B cell (primary cell): ENCODE measurements at regions not wholly inside any gene's neighbourhood (a gene's known extent, or its start where the extent isn't known, plus 50 kb on each side); places are given as distances from the start of the nearest gene placed in this dataset.

Source experiments
- ATAC-seq: fragments of 200-7000 bp; cut with Tn5 transposase; one replicate; pipeline ENCODE4 v1.10.0; 2021; ENCODE audit warnings: low read depth, mild to moderate bottlenecking, moderate number of reproducible peaks, moderate library complexity
- CTCF ChIA-PET: fragments of 350-600 bp; sonication (Branson Sonifier 250); formaldehyde crosslinking; loops from one replicate; lab custom pipeline; 2021; ENCODE audit warnings: antibody characterized with exemption, inconsistent platforms; lab: Charles Lee
- POLR2A ChIA-PET: fragments of 350-600 bp; sonication (Branson Sonifier 250); formaldehyde crosslinking; loops from one replicate; lab custom pipeline; 2021; ENCODE audit warnings: antibody characterized with exemption; lab: Charles Lee
- DNase-seq: peaks from one replicate; pipeline ENCODE4 v3.0.0; 2013
- H2AFZ ChIP-seq: 2 replicates; pipeline ENCODE4 v1.6.1; 2012; ENCODE audit warnings: mild to moderate bottlenecking, low read depth, low read length; ENCODE audit not compliant: insufficient read depth, poor library complexity, severe bottlenecking
- H3K27ac ChIP-seq, 2 donors: 1 replicate in 1 of 2; 2 replicates in 1 of 2; pipeline ENCODE4 v1.5.1; 2012 to 2013; ENCODE audit warnings: low read length in 2 of 2, mild to moderate bottlenecking in 2 of 2, moderate library complexity in 1 of 2
- H3K27me3 ChIP-seq, 4 experiments: fragments of 200-600 bp in 1 of 4; sonication (generic) in 1 of 4; replicated peaks in 1 of 4; 1 replicate in 2 of 4; 2 replicates in 2 of 4; pipeline versions ENCODE4 v1.6.1 to v1.7.0; 2013 to 2016; ENCODE audit warnings: low read length in 3 of 4, mild to moderate bottlenecking in 2 of 4, mixed read lengths in 1 of 4, moderate library complexity in 1 of 4; ENCODE audit not compliant: insufficient read depth in 4 of 4, control insufficient read depth in 3 of 4; ENCODE audit errors: control extremely low read depth in 1 of 4
- H3K36me3 ChIP-seq, 2 experiments: replicated peaks in 1 of 2; 1 replicate in 1 of 2; 2 replicates in 1 of 2; pipeline versions ENCODE4 v1.6.1 to v1.7.1; 2013; ENCODE audit warnings: low read length in 1 of 2; ENCODE audit not compliant: insufficient read depth in 2 of 2, control insufficient read depth in 1 of 2; ENCODE audit errors: control extremely low read depth in 1 of 2, extremely low read depth in 1 of 2
- H3K4me1 ChIP-seq, 2 donors: fragments of 200-600 bp in 1 of 2; sonication (generic) in 1 of 2; 1 replicate in 1 of 2; 2 replicates in 1 of 2; pipeline versions ENCODE4 v1.5.1 to v1.6.1; 2013 to 2017; ENCODE audit warnings: low read length in 2 of 2; ENCODE audit not compliant: control insufficient read depth in 2 of 2, insufficient read depth in 2 of 2
- H3K4me2 ChIP-seq: replicated peaks from 2 replicates; pipeline ENCODE3; 2012; ENCODE audit warnings: mild to moderate bottlenecking, low read depth, low read length; ENCODE audit not compliant: poor library complexity, severe bottlenecking
- H3K4me3 ChIP-seq, 5 experiments: fragments of 200-600 bp in 1 of 5; sonication (generic) in 1 of 5; 1 replicate in 3 of 5; 2 replicates in 2 of 5; pipeline versions ENCODE4 v1.5.1 to v1.7.0; 2011 to 2016; ENCODE audit warnings: low read length in 4 of 5, mild to moderate bottlenecking in 4 of 5, low read depth in 2 of 5, control low read depth in 1 of 5, moderate library complexity in 1 of 5; ENCODE audit not compliant: insufficient read depth in 1 of 5; ENCODE audit errors: control extremely low read depth in 1 of 5, extremely low read depth in 1 of 5
- H3K79me2 ChIP-seq: fragments of 200-600 bp; sonication (generic); one replicate; pipeline ENCODE4 v1.6.0; 2016; ENCODE audit warnings: low read length; ENCODE audit not compliant: control insufficient read depth, insufficient read depth
- H3K9ac ChIP-seq: fragments of 200-600 bp; sonication (generic); 2 replicates; pipeline ENCODE4 v1.6.1; 2017; ENCODE audit warnings: mild to moderate bottlenecking, low read length, moderate library complexity
- H3K9me3 ChIP-seq, 3 donors: one replicate each; pipeline versions ENCODE4 v1.6.1 to v1.7.1; 2013; ENCODE audit warnings: low read length in 2 of 3; ENCODE audit not compliant: control insufficient read depth in 2 of 3, insufficient read depth in 1 of 3; ENCODE audit errors: control extremely low read depth in 1 of 3
- H4K20me1 ChIP-seq: 2 replicates; pipeline ENCODE4 v1.6.0; 2012; ENCODE audit warnings: mild to moderate bottlenecking, low read length; ENCODE audit not compliant: insufficient read depth, control insufficient read depth, poor library complexity, severe bottlenecking
- H3K27ac Mint-ChIP-seq: one replicate; pipeline ENCODE4 v1.8.0; 2021; ENCODE audit warnings: mixed read lengths
- H3K27me3 Mint-ChIP-seq: one replicate; pipeline ENCODE4 v1.8.0; 2021; ENCODE audit warnings: mixed read lengths
- H3K4me1 Mint-ChIP-seq: one replicate; pipeline ENCODE4 v1.8.0; 2021; ENCODE audit warnings: mixed read lengths
- H3K4me3 Mint-ChIP-seq: one replicate; pipeline ENCODE4 v1.8.0; 2021; ENCODE audit warnings: mixed read lengths
- H3K9me3 Mint-ChIP-seq: one replicate; pipeline ENCODE4 v1.8.0; 2022; ENCODE audit warnings: mixed read lengths; ENCODE audit not compliant: insufficient read depth
- EZH2 ChIP-seq: IDR thresholded peaks from 2 replicates; pipeline ENCODE4 v1.6.1; 2012; ENCODE audit warnings: borderline replicate concordance, low read depth, mild to moderate bottlenecking, moderate library complexity, low read length; ENCODE audit not compliant: insufficient read depth, poor library complexity, severe bottlenecking
- whole genome bisulfite sequencing: methylation state at CpG from one replicate; pipeline ENCODE4 v1.1.5; 2013; ENCODE audit warnings: missing lambda C conversion rate; ENCODE audit not compliant: insufficient coverage; 5-methylcytosine and 5-hydroxymethylcytosine counted together
- intact Hi-C: fragments of 100-400 bp; cut with micrococcal nuclease; formaldehyde crosslinking; loops from one replicate; pipeline ENCODE4 v1.10.0; 2022
- TF ChIP-seq, protein P1 (sequence below): fragments of 200-600 bp; IDR thresholded peaks from one replicate; pipeline ENCODE4 v1.8.0; 2022; ENCODE audit warnings: antibody characterized with exemption, mild to moderate bottlenecking

DNA sequence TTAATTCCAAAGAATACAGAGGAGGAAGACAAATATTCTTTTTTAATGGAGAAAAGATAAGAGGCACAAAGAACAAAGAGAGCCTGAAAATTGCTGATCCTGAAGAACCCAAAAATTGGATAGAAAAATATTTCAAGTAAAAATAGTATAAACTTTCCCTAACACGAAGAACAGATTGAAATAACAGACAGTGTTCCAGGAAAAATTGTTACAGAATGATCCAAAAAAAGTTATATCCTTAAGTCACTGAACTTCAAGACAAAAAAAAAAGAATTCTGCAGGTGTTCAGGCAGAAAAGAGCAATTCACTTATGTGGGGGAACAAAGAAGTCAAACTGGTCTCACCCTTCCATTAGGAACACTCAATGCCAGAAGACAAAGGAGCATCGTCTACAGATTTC is 160.2 kb downstream of the KLF12 start:
- H3K4me2 ChIP-seq: peak overlapping the region; percentile 15
- Mint-ChIP-seq H3K9me3 (peaks cover 7% of the 10 kb centered on the region), H3K4me3 (no peak overlapping the region), H3K4me1 (peaks cover 59% of the 10 kb centered on the region), H3K27ac (no peak overlapping the region), H3K27me3 (no peaks in the 10 kb centered on the region)
- TF ChIP-seq, protein P1, sequence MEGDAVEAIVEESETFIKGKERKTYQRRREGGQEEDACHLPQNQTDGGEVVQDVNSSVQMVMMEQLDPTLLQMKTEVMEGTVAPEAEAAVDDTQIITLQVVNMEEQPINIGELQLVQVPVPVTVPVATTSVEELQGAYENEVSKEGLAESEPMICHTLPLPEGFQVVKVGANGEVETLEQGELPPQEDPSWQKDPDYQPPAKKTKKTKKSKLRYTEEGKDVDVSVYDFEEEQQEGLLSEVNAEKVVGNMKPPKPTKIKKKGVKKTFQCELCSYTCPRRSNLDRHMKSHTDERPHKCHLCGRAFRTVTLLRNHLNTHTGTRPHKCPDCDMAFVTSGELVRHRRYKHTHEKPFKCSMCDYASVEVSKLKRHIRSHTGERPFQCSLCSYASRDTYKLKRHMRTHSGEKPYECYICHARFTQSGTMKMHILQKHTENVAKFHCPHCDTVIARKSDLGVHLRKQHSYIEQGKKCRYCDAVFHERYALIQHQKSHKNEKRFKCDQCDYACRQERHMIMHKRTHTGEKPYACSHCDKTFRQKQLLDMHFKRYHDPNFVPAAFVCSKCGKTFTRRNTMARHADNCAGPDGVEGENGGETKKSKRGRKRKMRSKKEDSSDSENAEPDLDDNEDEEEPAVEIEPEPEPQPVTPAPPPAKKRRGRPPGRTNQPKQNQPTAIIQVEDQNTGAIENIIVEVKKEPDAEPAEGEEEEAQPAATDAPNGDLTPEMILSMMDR: no peak
- no peak for TF ChIP-seq EZH2
- H3K27me3 ChIP-seq: no peaks in the 10 kb centered on the region
- peaks cover 15 to 17% of the 10 kb centered on the region in 2 donors for H3K4me1 ChIP-seq
- H3K36me3 ChIP-seq: no peaks in the 10 kb centered on the region
- DNase-seq (no peak), ATAC-seq (no peak)
- H3K79me2 ChIP-seq: peaks cover 74% of the 10 kb centered on the region
- H3K9ac ChIP-seq: no peak overlapping the region
- peaks cover 22% of the 10 kb centered on the region for H4K20me1 ChIP-seq
- H2AFZ ChIP-seq: no peak overlapping the region
- no CpG with 5 or more reads among the region's 2 CpGs for WGBS
- peak overlapping the region in 1 of 2 donors; percentile 23 for H3K27ac ChIP-seq
- intact Hi-C loops: no loop called here
- CTCF ChIA-PET: no interaction called here
- H3K9me3 ChIP-seq: peaks cover 0 to 7% (median 3%) of the 10 kb centered on the region in 3 donors
- POLR2A ChIA-PET: no interaction called here
- H3K4me3 ChIP-seq: no peak overlapping the region

DNA sequence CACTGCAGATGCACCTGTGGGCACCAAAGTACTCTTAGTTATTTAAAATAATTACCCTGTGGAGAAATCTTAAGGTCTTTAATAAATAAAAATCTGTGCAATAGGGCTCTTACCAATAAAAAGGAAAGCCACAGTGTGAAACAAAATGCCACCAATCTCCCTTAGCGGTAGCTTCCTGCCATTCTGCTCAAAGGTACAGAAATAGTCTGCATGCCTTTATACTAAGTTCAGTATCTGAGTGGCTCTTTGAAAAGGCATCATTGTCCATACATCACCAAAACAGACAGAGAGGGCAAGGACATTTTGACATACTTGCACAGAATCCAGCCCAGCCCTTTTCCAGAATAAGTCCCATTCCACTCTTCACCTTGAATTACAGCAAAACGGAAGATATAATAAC is 161.0 kb downstream of the KLF12 start:
- peak overlapping the region; percentile 15 for H3K4me2 ChIP-seq
- H3K9me3 ChIP-seq: peaks cover 0 to 7% (median 3%) of the 10 kb centered on the region in 3 donors
- ChIA-PET POLR2A (no interaction called here), CTCF (no interaction called here)
- DNase-seq (no peak), ATAC-seq (no peak)
- no peak overlapping the region for H2AFZ ChIP-seq
- H3K27ac ChIP-seq: no peak overlapping the region
- peak overlapping the region in 1 of 5 experiments; percentile 7 for H3K4me3 ChIP-seq
- Mint-ChIP-seq H3K27ac (no peak overlapping the region), H3K27me3 (no peaks in the 10 kb centered on the region), H3K9me3 (peaks cover 7% of the 10 kb centered on the region), H3K4me3 (peak overlapping the region; percentile 25), H3K4me1 (peaks cover 64% of the 10 kb centered on the region)
- peaks cover 24 to 26% of the 10 kb centered on the region in 2 donors for H3K4me1 ChIP-seq
- intact Hi-C loops: no loop called here
- WGBS: 63% methylated on average over 1 of the region's 2 CpGs
- peaks cover 31% of the 10 kb centered on the region for H4K20me1 ChIP-seq
- H3K27me3 ChIP-seq: no peaks in the 10 kb centered on the region
- H3K9ac ChIP-seq: no peak overlapping the region
- TF ChIP-seq EZH2: no peak
- TF ChIP-seq, protein P1: no peak
- H3K79me2 ChIP-seq: peaks cover 74% of the 10 kb centered on the region
- no peaks in the 10 kb centered on the region for H3K36me3 ChIP-seq
